ENCODE measurements at regions not wholly inside any gene's neighbourhood (a gene's known extent, or its start where the extent isn't known, plus 50 kb on each side); places are given as distances from the start of the nearest gene placed in this dataset.

DNA sequence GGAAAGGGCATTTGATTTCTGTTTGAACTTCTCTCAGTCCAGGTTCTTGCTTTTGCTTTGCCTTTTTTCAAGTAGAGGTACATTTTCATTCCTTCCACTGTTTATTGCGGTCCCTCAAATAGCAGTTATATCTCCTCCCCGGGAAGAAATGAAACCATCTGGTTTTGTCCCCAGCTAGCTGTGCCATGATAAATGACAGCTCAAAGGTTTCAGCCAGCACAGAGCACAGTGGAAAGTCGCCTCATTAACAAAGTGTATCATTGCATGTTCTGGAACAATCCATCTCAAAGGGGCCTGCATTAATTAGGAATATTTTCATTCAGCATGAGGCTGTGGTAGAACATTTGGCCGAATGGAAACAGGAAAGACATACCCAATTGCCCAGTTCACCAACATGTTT is 146.0 kb downstream of the EDN3 start:
- TF ChIP-seq, protein P1, sequence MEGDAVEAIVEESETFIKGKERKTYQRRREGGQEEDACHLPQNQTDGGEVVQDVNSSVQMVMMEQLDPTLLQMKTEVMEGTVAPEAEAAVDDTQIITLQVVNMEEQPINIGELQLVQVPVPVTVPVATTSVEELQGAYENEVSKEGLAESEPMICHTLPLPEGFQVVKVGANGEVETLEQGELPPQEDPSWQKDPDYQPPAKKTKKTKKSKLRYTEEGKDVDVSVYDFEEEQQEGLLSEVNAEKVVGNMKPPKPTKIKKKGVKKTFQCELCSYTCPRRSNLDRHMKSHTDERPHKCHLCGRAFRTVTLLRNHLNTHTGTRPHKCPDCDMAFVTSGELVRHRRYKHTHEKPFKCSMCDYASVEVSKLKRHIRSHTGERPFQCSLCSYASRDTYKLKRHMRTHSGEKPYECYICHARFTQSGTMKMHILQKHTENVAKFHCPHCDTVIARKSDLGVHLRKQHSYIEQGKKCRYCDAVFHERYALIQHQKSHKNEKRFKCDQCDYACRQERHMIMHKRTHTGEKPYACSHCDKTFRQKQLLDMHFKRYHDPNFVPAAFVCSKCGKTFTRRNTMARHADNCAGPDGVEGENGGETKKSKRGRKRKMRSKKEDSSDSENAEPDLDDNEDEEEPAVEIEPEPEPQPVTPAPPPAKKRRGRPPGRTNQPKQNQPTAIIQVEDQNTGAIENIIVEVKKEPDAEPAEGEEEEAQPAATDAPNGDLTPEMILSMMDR (conservative IDR thresholded peaks at IDR 0.05; ENCODE audit: low read length) = no peak
- no peak for TF ChIP-seq EZH2phosphoT487 (IDR thresholded peaks at IDR 0.05; ENCODE audit: borderline replicate concordance, low read depth, low read length)

Data from OCI-LY7 (cell line).